H9 (cell line): ENCODE measurements at regions not wholly inside any gene's neighbourhood (a gene's known extent, or its start where the extent isn't known, plus 50 kb on each side); places are given as distances from the start of the nearest gene placed in this dataset.

Experiments
- DNase-seq: peaks from one replicate; pipeline ENCODE4 v3.0.0-alpha.2; 2017
- H2AFZ ChIP-seq: one replicate; pipeline ENCODE4 v1.6.1; 2013; ENCODE audit warnings: mild to moderate bottlenecking, low read length, control low read depth, moderate library complexity
- H2AK5ac ChIP-seq: 2 replicates; pipeline ENCODE4 v1.6.1; 2013; ENCODE audit warnings: low read length, control low read depth, mixed read lengths; ENCODE audit not compliant: insufficient read length
- H2BK120ac ChIP-seq: one replicate; pipeline ENCODE4 v1.6.1; 2013; ENCODE audit warnings: low read depth, mild to moderate bottlenecking, low read length, control low read depth, inconsistent platforms; ENCODE audit not compliant: poor library complexity, severe bottlenecking
- H2BK12ac ChIP-seq: 2 replicates; pipeline ENCODE4 v1.6.1; 2013; ENCODE audit warnings: low read length, control low read depth, mixed read lengths, low read depth; ENCODE audit not compliant: insufficient read length
- H2BK15ac ChIP-seq: 2 replicates; pipeline ENCODE4 v1.6.1; 2013; ENCODE audit warnings: low read depth, low read length, control low read depth
- H2BK20ac ChIP-seq: one replicate; pipeline ENCODE4 v1.6.1; 2013; ENCODE audit warnings: low read depth, mild to moderate bottlenecking, low read length, control low read depth, inconsistent platforms; ENCODE audit not compliant: poor library complexity, severe bottlenecking
- H2BK5ac ChIP-seq: 2 replicates; pipeline ENCODE4 v1.6.1; 2013; ENCODE audit warnings: low read length, control low read depth, mixed read lengths; ENCODE audit not compliant: insufficient read length
- H3K14ac ChIP-seq: 2 replicates; pipeline ENCODE4 v1.6.1; 2013; ENCODE audit warnings: low read length, control low read depth; ENCODE audit not compliant: insufficient read depth
- H3K18ac ChIP-seq: 2 replicates; pipeline ENCODE4 v1.6.1; 2013; ENCODE audit warnings: low read depth, mild to moderate bottlenecking, mixed read lengths, low read length, control low read depth; ENCODE audit not compliant: insufficient read length
- H3K23ac ChIP-seq: 2 replicates; pipeline ENCODE4 v1.6.1; 2013; ENCODE audit warnings: low read length, control low read depth, mixed read lengths, low read depth; ENCODE audit not compliant: insufficient read length
- H3K23me2 ChIP-seq: 2 replicates; pipeline ENCODE4 v1.6.1; 2013; ENCODE audit warnings: low read depth, mild to moderate bottlenecking, mixed read lengths, low read length, control low read depth; ENCODE audit not compliant: insufficient read length, poor library complexity, severe bottlenecking
- H3K27ac ChIP-seq: 2 replicates; pipeline ENCODE4 v1.5.1; 2013; ENCODE audit warnings: low read length, control low read depth, mixed read lengths, low read depth; ENCODE audit not compliant: insufficient read length
- H3K27me3 ChIP-seq: 2 replicates; pipeline ENCODE4 v1.6.1; 2013; ENCODE audit warnings: low read length, control low read depth, inconsistent platforms; ENCODE audit not compliant: insufficient read depth
- H3K4ac ChIP-seq: 2 replicates; pipeline ENCODE4 v1.6.1; 2013; ENCODE audit warnings: low read depth, mild to moderate bottlenecking, control low read depth, inconsistent platforms, low read length, moderate library complexity
- H3K4me1 ChIP-seq: 2 replicates; pipeline ENCODE4 v1.6.1; 2013; ENCODE audit warnings: low read length, control low read depth, inconsistent platforms; ENCODE audit not compliant: insufficient read depth
- H3K4me2 ChIP-seq: 2 replicates; pipeline ENCODE4 v1.6.1; 2013; ENCODE audit warnings: low read length, control low read depth, mixed read lengths; ENCODE audit not compliant: insufficient read length, insufficient read depth
- H3K56ac ChIP-seq: 2 replicates; pipeline ENCODE4 v1.6.1; 2013; ENCODE audit warnings: low read depth, mild to moderate bottlenecking, mixed read lengths, low read length, control low read depth; ENCODE audit not compliant: insufficient read length
- H3K79me1 ChIP-seq: 2 replicates; pipeline ENCODE4 v1.6.1; 2013; ENCODE audit warnings: low read depth, mild to moderate bottlenecking, moderate library complexity, low read length, control low read depth, inconsistent platforms; ENCODE audit not compliant: insufficient read depth, poor library complexity, severe bottlenecking
- H3K79me2 ChIP-seq: 2 replicates; pipeline ENCODE4 v1.6.1; 2013; ENCODE audit warnings: low read length, control low read depth, inconsistent platforms; ENCODE audit not compliant: insufficient read depth
- H3K9ac ChIP-seq: 2 replicates; pipeline ENCODE4 v1.6.1; 2013; ENCODE audit warnings: low read length, control low read depth, mixed read lengths; ENCODE audit not compliant: insufficient read length; ENCODE audit errors: extremely low read depth
- H3K9me3 ChIP-seq: one replicate; pipeline ENCODE4 v1.6.1; 2013; ENCODE audit warnings: low read depth, low read length, inconsistent platforms; ENCODE audit not compliant: control insufficient read depth
- H3T11ph ChIP-seq: one replicate; pipeline ENCODE4 v1.6.1; 2013; ENCODE audit warnings: mild to moderate bottlenecking, low read length, control low read depth, inconsistent platforms
- H4K20me1 ChIP-seq: one replicate; pipeline ENCODE4 v1.6.1; 2013; ENCODE audit not compliant: control insufficient read depth, insufficient read length, insufficient read depth
- H4K5ac ChIP-seq: 2 replicates; pipeline ENCODE4 v1.6.1; 2013; ENCODE audit warnings: low read depth, mild to moderate bottlenecking, mixed read lengths, low read length, control low read depth; ENCODE audit not compliant: insufficient read length
- H4K8ac ChIP-seq: replicated peaks from 2 replicates; pipeline ENCODE4 v1.6.1; 2013; ENCODE audit warnings: low read length, control low read depth, mixed read lengths, low read depth; ENCODE audit not compliant: insufficient read length
- H4K91ac ChIP-seq: 2 replicates; pipeline ENCODE4 v1.6.1; 2013; ENCODE audit warnings: low read depth, mild to moderate bottlenecking, moderate library complexity, mixed read lengths, low read length, control low read depth; ENCODE audit not compliant: insufficient read length
- H3K27ac Mint-ChIP-seq, 3 experiments: 2 replicates in 2 of 3; 3 replicates in 1 of 3; pipeline ENCODE4 v1.8.0; 2020 to 2021; ENCODE audit warnings: mixed read lengths in 3 of 3, mild to moderate bottlenecking in 1 of 3, moderate library complexity in 1 of 3
- H3K27me3 Mint-ChIP-seq: 2 replicates; pipeline ENCODE4 v1.8.0; 2021; ENCODE audit warnings: low read depth, mild to moderate bottlenecking, moderate library complexity, mixed read lengths
- H3K36me3 Mint-ChIP-seq, 3 experiments: 2 replicates in 2 of 3; 3 replicates in 1 of 3; pipeline ENCODE4 v1.8.0; 2020 to 2021; ENCODE audit warnings: low read depth in 3 of 3, mixed read lengths in 3 of 3; ENCODE audit not compliant: insufficient read depth in 1 of 3
- H3K4me1 Mint-ChIP-seq, 2 experiments: 2 replicates each; pipeline ENCODE4 v1.8.0; 2020; ENCODE audit warnings: mixed read lengths in 2 of 2
- H3K4me3 Mint-ChIP-seq, 2 experiments: 2 replicates in 1 of 2; 3 replicates in 1 of 2; pipeline ENCODE4 v1.8.0; 2020 to 2021; ENCODE audit warnings: mild to moderate bottlenecking in 2 of 2, mixed read lengths in 2 of 2, moderate library complexity in 1 of 2
- H3K9me3 Mint-ChIP-seq, 2 experiments: 2 replicates in 1 of 2; 3 replicates in 1 of 2; pipeline ENCODE4 v1.8.0; 2020; ENCODE audit warnings: mild to moderate bottlenecking in 2 of 2, mixed read lengths in 2 of 2, moderate library complexity in 1 of 2
- WGBS: extraction: QIAGEN DNeasy Blood & Tissue Kit; methylation state at CpG from one replicate; pipeline ENCODE4 v1.1.7; 2013; ENCODE audit warnings: missing lambda C conversion rate, low lambda C conversion rate, mixed read lengths; ENCODE audit not compliant: insufficient read length; ENCODE audit errors: extremely low coverage; 5-methylcytosine and 5-hydroxymethylcytosine counted together
- TF ChIP-seq, protein P1 (sequence below): fragments of 200-600 bp; sonication (generic); conservative IDR thresholded peaks from 3 replicates; pipeline ENCODE4 v1.8.0; 2021; ENCODE audit warnings: antibody characterized with exemption, mild to moderate bottlenecking

DNA sequence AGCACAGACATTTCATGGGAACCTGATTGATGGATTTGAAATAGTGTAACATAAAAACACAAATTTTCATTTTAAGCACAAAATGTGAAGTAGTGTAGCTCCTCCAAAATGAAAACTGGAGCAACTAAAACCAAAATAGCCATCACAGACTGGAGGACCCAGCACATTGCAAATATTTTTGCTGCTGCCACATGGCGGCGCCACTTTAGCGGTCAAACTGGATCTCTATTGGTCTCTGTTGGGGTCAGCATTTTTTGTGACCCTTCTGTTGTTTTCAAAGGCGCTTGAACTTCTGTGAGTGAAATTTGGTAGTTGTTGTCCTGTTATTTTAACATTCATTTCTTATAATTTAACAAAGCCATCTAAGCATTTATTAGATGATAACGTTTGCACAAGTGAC is 259.9 kb downstream of the IL20RB start:
- TF ChIP-seq, protein P1, sequence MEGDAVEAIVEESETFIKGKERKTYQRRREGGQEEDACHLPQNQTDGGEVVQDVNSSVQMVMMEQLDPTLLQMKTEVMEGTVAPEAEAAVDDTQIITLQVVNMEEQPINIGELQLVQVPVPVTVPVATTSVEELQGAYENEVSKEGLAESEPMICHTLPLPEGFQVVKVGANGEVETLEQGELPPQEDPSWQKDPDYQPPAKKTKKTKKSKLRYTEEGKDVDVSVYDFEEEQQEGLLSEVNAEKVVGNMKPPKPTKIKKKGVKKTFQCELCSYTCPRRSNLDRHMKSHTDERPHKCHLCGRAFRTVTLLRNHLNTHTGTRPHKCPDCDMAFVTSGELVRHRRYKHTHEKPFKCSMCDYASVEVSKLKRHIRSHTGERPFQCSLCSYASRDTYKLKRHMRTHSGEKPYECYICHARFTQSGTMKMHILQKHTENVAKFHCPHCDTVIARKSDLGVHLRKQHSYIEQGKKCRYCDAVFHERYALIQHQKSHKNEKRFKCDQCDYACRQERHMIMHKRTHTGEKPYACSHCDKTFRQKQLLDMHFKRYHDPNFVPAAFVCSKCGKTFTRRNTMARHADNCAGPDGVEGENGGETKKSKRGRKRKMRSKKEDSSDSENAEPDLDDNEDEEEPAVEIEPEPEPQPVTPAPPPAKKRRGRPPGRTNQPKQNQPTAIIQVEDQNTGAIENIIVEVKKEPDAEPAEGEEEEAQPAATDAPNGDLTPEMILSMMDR: peak; percentile 89
- Histone ChIP-seq H3K14ac (no peak overlapping the region), H3K23me2 (no peaks in the 10 kb centered on the region), H4K5ac (no peak overlapping the region), H3K9ac (no peak overlapping the region), H2BK20ac (no peak overlapping the region), H3K18ac (no peak overlapping the region), H3K79me2 (no peaks in the 10 kb centered on the region), H3K4ac (no peak overlapping the region), H2AK5ac (no peak overlapping the region), H4K91ac (no peak overlapping the region), H3K27me3 (no peaks in the 10 kb centered on the region), H2BK120ac (no peak overlapping the region), H2BK15ac (no peak overlapping the region), H4K20me1 (no peaks in the 10 kb centered on the region), H2BK5ac (no peak overlapping the region), H2AFZ (no peak overlapping the region), H3K9me3 (no peaks in the 10 kb centered on the region), H3K27ac (no peak overlapping the region), H2BK12ac (no peak overlapping the region), H3K23ac (no peak overlapping the region), H3T11ph (no peak overlapping the region), H3K56ac (no peak overlapping the region), H4K8ac (no peak overlapping the region), H3K79me1 (no peaks in the 10 kb centered on the region), H3K4me1 (no peaks in the 10 kb centered on the region), H3K4me2 (no peak overlapping the region)
- WGBS: no CpG with 5 or more reads among the region's 5 CpGs
- Mint-ChIP-seq H3K27ac (no peak overlapping the region), H3K4me3 (no peak overlapping the region), H3K27me3 (no peaks in the 10 kb centered on the region), H3K36me3 (peaks cover 0 to 7% (median 0%) of the 10 kb centered on the region in 3 experiments; a peak in 2 of 7 replicates), H3K4me1 (peaks cover 3% of the 10 kb centered on the region in 2 experiments; a peak in 1 of 4 replicates), H3K9me3 (peaks cover 7 to 11% of the 10 kb centered on the region in 2 experiments; a peak in 4 of 5 replicates)
- peak; percentile 64 for DNase-seq
